Endothelial cell of umbilical vein (primary cell): ENCODE measurements at regions not wholly inside any gene's neighbourhood (a gene's known extent, or its start where the extent isn't known, plus 50 kb on each side); places are given as distances from the start of the nearest gene placed in this dataset.

Experiments used
- BruUV-seq: library from RNA; stranded (reverse); fragments of 400-500 nt; replicated peaks from 2 replicates; lab custom pipeline; 2021; lab: Mats Ljungman, UMichigan
- CTCF ChIA-PET: fragments of 300-600, 350-600 bp; sonication (Branson Sonifier 250); formaldehyde crosslinking; loops from one replicate; lab custom pipeline; 2021; ENCODE audit warnings: antibody characterized with exemption, inconsistent platforms; lab: Charles Lee
- POLR2A ChIA-PET: fragments of 300-600, 350-600 bp; sonication (Branson Sonifier 250); formaldehyde crosslinking; loops from one replicate; lab custom pipeline; 2021; ENCODE audit warnings: antibody characterized with exemption, inconsistent platforms; lab: Charles Lee
- DNase-seq: peaks from one replicate; pipeline ENCODE4 v3.0.0-alpha.2; 2011; ENCODE audit warnings: low read depth, low spot score
- FAIRE-seq: peaks from 2 replicates; lab custom pipeline; 2011; peaks lifted over from hg19 to GRCh38; lab: Jason Lieb, UNC
- H2AFZ ChIP-seq: 2 replicates; pipeline ENCODE4 v1.6.0; 2012; ENCODE audit warnings: low read depth, low read length, control low read depth, inconsistent platforms
- H3K27ac ChIP-seq: 2 replicates; pipeline ENCODE4 v1.5.1; 2011; ENCODE audit warnings: low read depth, mild to moderate bottlenecking, control low read depth, low read length, moderate library complexity; ENCODE audit not compliant: insufficient read depth
- H3K27me3 ChIP-seq, 2 experiments: 2 replicates each; pipeline versions ENCODE4 v1.6.0 to v1.6.1; 2011; ENCODE audit warnings: low read length in 2 of 2, mixed read lengths in 1 of 2; ENCODE audit not compliant: control insufficient read depth in 2 of 2, insufficient read depth in 2 of 2
- H3K36me3 ChIP-seq, 2 experiments: 2 replicates in 1 of 2; 3 replicates in 1 of 2; pipeline ENCODE4 v1.5.1; 2011; ENCODE audit warnings: low read length in 2 of 2, mild to moderate bottlenecking in 1 of 2, moderate library complexity in 1 of 2; ENCODE audit not compliant: control insufficient read depth in 2 of 2, insufficient read depth in 2 of 2; ENCODE audit errors: extremely low read depth in 1 of 2
- H3K4me1 ChIP-seq: 3 replicates; pipeline ENCODE4 v1.5.1; 2011; ENCODE audit warnings: mild to moderate bottlenecking, low read length; ENCODE audit not compliant: control insufficient read depth, insufficient read depth; ENCODE audit errors: extremely low read depth
- H3K4me2 ChIP-seq: 2 replicates; pipeline ENCODE4 v1.6.1; 2011; ENCODE audit warnings: low read length, control low read depth, mixed read lengths; ENCODE audit not compliant: insufficient read depth
- H3K4me3 ChIP-seq, 3 experiments: fragments of 200-600 bp in 1 of 3; sonication (generic), shearing (Covaris generic) in 1 of 3; replicated peaks in 1 of 3; 2 replicates each; pipeline ENCODE4 v1.5.1; 2011 to 2016; ENCODE audit warnings: control low read depth in 3 of 3, low read length in 3 of 3, mild to moderate bottlenecking in 2 of 3, inconsistent platforms in 1 of 3, low read depth in 1 of 3, moderate library complexity in 1 of 3; ENCODE audit not compliant: insufficient read depth in 1 of 3
- H3K79me2 ChIP-seq: 2 replicates; pipeline ENCODE4 v1.6.0; 2012; ENCODE audit warnings: low read length, inconsistent platforms; ENCODE audit not compliant: control insufficient read depth, insufficient read depth
- H3K9ac ChIP-seq: replicated peaks from 2 replicates; pipeline ENCODE3; 2011; ENCODE audit warnings: low read length, control low read depth; ENCODE audit not compliant: insufficient read depth; ENCODE audit errors: extremely low read depth
- H3K9me1 ChIP-seq: replicated peaks from 3 replicates; pipeline ENCODE4 v1.6.0; 2011; ENCODE audit warnings: mild to moderate bottlenecking, low read length; ENCODE audit not compliant: control insufficient read depth, insufficient read depth; ENCODE audit errors: extremely low read depth
- H3K9me3 ChIP-seq: replicated peaks from 2 replicates; pipeline ENCODE4 v1.5.1; 2012; ENCODE audit warnings: low read length, inconsistent platforms; ENCODE audit not compliant: control insufficient read depth, insufficient read depth
- H4K20me1 ChIP-seq: replicated peaks from 2 replicates; pipeline ENCODE3; 2011; ENCODE audit warnings: mild to moderate bottlenecking, low read length; ENCODE audit not compliant: control insufficient read depth, insufficient read depth; ENCODE audit errors: extremely low read depth
- EZH2 ChIP-seq: IDR thresholded peaks from 2 replicates; pipeline ENCODE4 v1.6.1; 2012; ENCODE audit warnings: borderline replicate concordance, low read depth, mild to moderate bottlenecking, moderate library complexity, low read length, inconsistent platforms; ENCODE audit not compliant: severe bottlenecking
- FOS ChIP-seq: IDR thresholded peaks from 2 replicates; pipeline ENCODE4 v1.6.1; 2011; ENCODE audit warnings: mild to moderate bottlenecking, low read length, moderate library complexity, borderline replicate concordance; ENCODE audit not compliant: insufficient read depth
- GATA2 ChIP-seq: IDR thresholded peaks from 2 replicates; pipeline ENCODE4 v1.7.0; 2011; ENCODE audit warnings: low read depth, mild to moderate bottlenecking, moderate library complexity, mixed read lengths, low read length; ENCODE audit not compliant: insufficient read length, insufficient read depth
- JUN ChIP-seq: IDR thresholded peaks from 2 replicates; pipeline ENCODE4 v1.6.1; 2011; ENCODE audit warnings: borderline replicate concordance, low read depth; ENCODE audit not compliant: insufficient read length, insufficient read depth
- MYC ChIP-seq: IDR thresholded peaks from one replicate; pipeline ENCODE4 v1.6.1; 2011; ENCODE audit warnings: mild to moderate bottlenecking, low read depth, low read length
- POLR2A ChIP-seq: IDR thresholded peaks from 2 replicates; pipeline ENCODE4 v1.6.1; 2012; ENCODE audit warnings: low read depth, mild to moderate bottlenecking, control low read depth, low read length
- POLR2AphosphoS5 ChIP-seq: IDR thresholded peaks from 2 replicates; pipeline ENCODE4 v1.6.1; 2012; ENCODE audit warnings: low read depth, mild to moderate bottlenecking, control low read depth, low read length, moderate library complexity; ENCODE audit not compliant: insufficient read depth
- dilution Hi-C: fragments of 300-500 bp; cut with MboI; formaldehyde crosslinking; loops from one replicate; pipeline ENCODE4 v1.15.0; 2019; ENCODE audit warnings: low sequenced_read_pairs; ENCODE audit not compliant: extremely low pct_ligation_motif_present
- intact Hi-C: fragments of 100-400 bp; cut with micrococcal nuclease; formaldehyde crosslinking; loops from one replicate; pipeline ENCODE4 v1.10.0; 2022
- TF ChIP-seq, protein P1 (sequence below), 2 donors: IDR thresholded peaks; 1 replicate in 1 of 2; 2 replicates in 1 of 2; pipeline ENCODE4 v1.5.1; 2011; ENCODE audit warnings: low read length in 2 of 2, mild to moderate bottlenecking in 2 of 2, moderate library complexity in 2 of 2, control low read depth in 1 of 2, inconsistent platforms in 1 of 2, low read depth in 1 of 2; ENCODE audit not compliant: insufficient read depth in 1 of 2; ENCODE audit errors: extremely low read depth in 1 of 2
- TF ChIP-seq, protein P2 (sequence below): IDR thresholded peaks from 2 replicates; pipeline ENCODE4 v1.6.1; 2011; ENCODE audit not compliant: insufficient read depth, insufficient read length

DNA sequence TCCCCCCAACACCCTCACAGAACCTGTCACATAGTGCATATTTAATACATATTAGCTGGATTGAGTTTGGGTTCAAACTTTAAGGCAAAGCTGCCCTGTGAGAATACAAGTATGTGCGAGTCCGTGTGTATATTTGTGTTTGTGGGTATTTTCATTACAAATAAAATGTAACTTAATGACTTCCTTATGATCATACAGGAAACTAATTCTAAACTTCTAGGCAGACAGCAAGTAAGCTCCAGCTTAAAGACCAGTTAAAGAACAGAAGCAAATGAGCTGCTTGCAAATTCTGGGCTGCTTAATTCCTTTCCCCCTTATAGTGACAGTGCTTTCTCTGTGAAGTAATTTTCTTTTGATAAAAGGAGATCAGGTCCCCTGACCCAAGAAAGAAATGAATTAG is 437.6 kb downstream of the TTLL7 start:
- Histone ChIP-seq H4K20me1 (no peaks in the 10 kb centered on the region), H3K79me2 (no peaks in the 10 kb centered on the region), H3K4me1 (no peaks in the 10 kb centered on the region), H3K9me1 (no peaks in the 10 kb centered on the region), H3K4me3 (no peak overlapping the region), H3K27ac (no peak overlapping the region), H3K4me2 (no peak overlapping the region), H3K9ac (no peak overlapping the region), H3K27me3 (no peaks in the 10 kb centered on the region), H3K36me3 (no peaks in the 10 kb centered on the region), H3K9me3 (no peaks in the 10 kb centered on the region), H2AFZ (no peak overlapping the region)
- ChIA-PET CTCF (no interaction called here), POLR2A (no interaction called here)
- FAIRE-seq (no peak), DNase-seq (no peak)
- TF ChIP-seq, protein P1, sequence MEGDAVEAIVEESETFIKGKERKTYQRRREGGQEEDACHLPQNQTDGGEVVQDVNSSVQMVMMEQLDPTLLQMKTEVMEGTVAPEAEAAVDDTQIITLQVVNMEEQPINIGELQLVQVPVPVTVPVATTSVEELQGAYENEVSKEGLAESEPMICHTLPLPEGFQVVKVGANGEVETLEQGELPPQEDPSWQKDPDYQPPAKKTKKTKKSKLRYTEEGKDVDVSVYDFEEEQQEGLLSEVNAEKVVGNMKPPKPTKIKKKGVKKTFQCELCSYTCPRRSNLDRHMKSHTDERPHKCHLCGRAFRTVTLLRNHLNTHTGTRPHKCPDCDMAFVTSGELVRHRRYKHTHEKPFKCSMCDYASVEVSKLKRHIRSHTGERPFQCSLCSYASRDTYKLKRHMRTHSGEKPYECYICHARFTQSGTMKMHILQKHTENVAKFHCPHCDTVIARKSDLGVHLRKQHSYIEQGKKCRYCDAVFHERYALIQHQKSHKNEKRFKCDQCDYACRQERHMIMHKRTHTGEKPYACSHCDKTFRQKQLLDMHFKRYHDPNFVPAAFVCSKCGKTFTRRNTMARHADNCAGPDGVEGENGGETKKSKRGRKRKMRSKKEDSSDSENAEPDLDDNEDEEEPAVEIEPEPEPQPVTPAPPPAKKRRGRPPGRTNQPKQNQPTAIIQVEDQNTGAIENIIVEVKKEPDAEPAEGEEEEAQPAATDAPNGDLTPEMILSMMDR (IDR thresholded peaks at IDR 0.05; ENCODE audit: extremely low read depth in 1 of 2, insufficient read depth in 1 of 2, low read depth in 1 of 2, low read length in 2 of 2): no peak
- dilution Hi-C loops (no loop called here), intact Hi-C loops (no loop called here)
- no TSS peak for BruUV-seq

DNA sequence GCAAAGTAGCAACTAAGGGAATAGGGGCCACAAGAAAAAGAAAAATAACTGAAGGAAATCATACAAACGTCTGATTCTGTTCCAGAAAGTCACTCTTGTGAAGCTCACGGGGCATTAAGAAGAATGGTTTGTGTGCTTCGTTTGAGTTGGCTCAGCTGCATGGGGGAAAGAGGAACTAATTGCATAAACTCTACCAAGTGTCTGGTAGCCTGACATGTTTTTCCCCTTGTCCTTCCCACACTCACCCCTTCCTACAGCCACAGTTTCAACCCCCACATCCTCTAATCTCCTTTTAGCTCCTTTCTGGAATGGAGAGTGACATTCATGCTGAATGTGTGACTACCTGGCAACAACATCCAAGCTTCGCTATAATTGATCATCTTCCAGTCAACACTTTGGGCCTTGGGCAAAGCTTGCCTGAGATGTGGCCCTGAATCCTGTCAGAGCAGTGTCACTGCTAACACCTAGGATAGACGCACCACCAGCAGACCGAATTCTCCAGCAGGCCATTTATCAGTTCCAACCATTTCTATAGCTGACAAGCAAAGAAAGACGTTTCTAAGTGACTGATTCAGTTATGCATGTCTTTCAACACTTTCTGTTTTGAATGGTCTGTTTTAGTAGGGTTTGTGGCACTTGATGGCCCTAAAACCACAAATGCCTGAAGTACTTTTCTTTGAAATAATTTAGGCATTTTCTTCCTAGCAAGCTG is 439.6 kb downstream of the TTLL7 start:
- ChIA-PET POLR2A (no interaction called here), CTCF (no interaction called here)
- Histone ChIP-seq H3K27ac (no peak overlapping the region), H3K36me3 (no peaks in the 10 kb centered on the region), H3K4me1 (no peaks in the 10 kb centered on the region), H3K9ac (no peak overlapping the region), H3K79me2 (no peaks in the 10 kb centered on the region), H3K4me3 (no peak overlapping the region), H3K4me2 (no peak overlapping the region), H2AFZ (no peak overlapping the region), H3K9me1 (no peaks in the 10 kb centered on the region), H4K20me1 (no peaks in the 10 kb centered on the region), H3K27me3 (no peaks in the 10 kb centered on the region), H3K9me3 (no peaks in the 10 kb centered on the region)
- intact Hi-C loops: no loop called here
- BruUV-seq: no TSS peak
- FAIRE-seq (no peak), DNase-seq (no peak)
- TF ChIP-seq MYC: no peak
- TF ChIP-seq GATA2: no peak
- no peak for TF ChIP-seq EZH2
- no peak for TF ChIP-seq POLR2AphosphoS5
- no peak for TF ChIP-seq JUN
- TF ChIP-seq, protein P1 (IDR thresholded peaks at IDR 0.05; ENCODE audit: extremely low read depth in 1 of 2, insufficient read depth in 1 of 2, low read depth in 1 of 2, low read length in 2 of 2): no peak
- TF ChIP-seq, protein P2, sequence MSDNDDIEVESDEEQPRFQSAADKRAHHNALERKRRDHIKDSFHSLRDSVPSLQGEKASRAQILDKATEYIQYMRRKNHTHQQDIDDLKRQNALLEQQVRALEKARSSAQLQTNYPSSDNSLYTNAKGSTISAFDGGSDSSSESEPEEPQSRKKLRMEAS: no peak
- no peak for TF ChIP-seq FOS
- no peak for TF ChIP-seq POLR2A
- dilution Hi-C loops: no loop called here
